VCaP (cell line): ENCODE measurements at regions not wholly inside any gene's neighbourhood (a gene's known extent, or its start where the extent isn't known, plus 50 kb on each side); places are given as distances from the start of the nearest gene placed in this dataset.

Experiments used
- H3K27ac ChIP-seq: fragments of 450-650 bp; 2 replicates; pipeline ENCODE4 v1.5.1; 2017
- TF ChIP-seq, protein P1 (sequence below): fragments of 450-650 bp; conservative IDR thresholded peaks from 2 replicates; pipeline ENCODE4 v1.5.1; 2017; ENCODE audit warnings: mild to moderate bottlenecking, moderate library complexity

GRCh38 chr11:60629399-60629798 is 70.0 kb upstream of the MS4A8 start:
- TF ChIP-seq, protein P1, sequence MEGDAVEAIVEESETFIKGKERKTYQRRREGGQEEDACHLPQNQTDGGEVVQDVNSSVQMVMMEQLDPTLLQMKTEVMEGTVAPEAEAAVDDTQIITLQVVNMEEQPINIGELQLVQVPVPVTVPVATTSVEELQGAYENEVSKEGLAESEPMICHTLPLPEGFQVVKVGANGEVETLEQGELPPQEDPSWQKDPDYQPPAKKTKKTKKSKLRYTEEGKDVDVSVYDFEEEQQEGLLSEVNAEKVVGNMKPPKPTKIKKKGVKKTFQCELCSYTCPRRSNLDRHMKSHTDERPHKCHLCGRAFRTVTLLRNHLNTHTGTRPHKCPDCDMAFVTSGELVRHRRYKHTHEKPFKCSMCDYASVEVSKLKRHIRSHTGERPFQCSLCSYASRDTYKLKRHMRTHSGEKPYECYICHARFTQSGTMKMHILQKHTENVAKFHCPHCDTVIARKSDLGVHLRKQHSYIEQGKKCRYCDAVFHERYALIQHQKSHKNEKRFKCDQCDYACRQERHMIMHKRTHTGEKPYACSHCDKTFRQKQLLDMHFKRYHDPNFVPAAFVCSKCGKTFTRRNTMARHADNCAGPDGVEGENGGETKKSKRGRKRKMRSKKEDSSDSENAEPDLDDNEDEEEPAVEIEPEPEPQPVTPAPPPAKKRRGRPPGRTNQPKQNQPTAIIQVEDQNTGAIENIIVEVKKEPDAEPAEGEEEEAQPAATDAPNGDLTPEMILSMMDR = no peak
- no peak overlapping the region for H3K27ac ChIP-seq

- H3K27ac ChIP-seq = no peak overlapping the region
- TF ChIP-seq, protein P1 = no peak
Observed at GRCh38 chr11:60631944-60632343, 67.5 kb upstream of the MS4A8 start.

- no peak overlapping the region for H3K27ac ChIP-seq
- TF ChIP-seq, protein P1 = no peak
Observed at GRCh38 chr11:60633645-60634044, 65.8 kb upstream of the MS4A8 start.

DNA sequence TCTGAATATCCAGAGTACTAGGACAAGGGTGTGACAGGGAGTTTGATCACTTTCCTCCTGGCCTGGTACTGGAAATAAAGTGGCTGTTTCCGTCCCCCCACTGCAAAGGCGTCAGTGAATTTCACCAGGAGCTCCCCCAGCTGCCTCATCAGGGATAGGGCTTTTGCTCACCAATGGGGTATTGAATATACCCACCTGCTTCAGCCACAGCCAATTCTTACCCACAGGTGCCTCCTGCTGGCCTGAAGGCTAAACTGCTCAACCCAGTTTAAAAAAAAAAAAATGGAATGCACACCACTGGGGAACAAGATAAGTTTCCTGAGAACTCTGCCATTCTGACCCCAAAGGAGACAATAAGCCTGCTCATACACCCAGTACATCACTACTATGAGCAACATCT is 65.3 kb upstream of the MS4A8 start:
- no peak overlapping the region for H3K27ac ChIP-seq
- TF ChIP-seq, protein P1 = no peak

DNA sequence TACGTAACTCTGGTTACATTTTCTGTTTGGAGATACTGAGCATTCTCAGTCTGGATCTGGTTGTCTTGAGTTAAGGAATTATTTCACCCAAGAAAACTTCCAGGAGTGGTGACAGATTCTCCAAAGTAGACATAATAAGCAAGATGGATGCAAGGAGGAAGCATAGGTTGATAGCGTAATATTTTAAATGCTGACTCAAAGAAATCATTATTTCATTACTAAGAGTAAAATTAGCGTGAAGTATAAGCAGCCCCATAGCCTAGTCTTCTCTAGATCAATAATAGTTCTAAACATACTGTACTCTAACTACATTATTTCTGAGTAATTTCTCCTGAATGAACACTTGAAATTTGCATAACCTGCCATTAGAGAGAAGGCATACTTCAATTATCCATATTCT is 57.5 kb upstream of the MS4A8 start:
- no peak overlapping the region for H3K27ac ChIP-seq

GRCh38 chr11:60647087-60647486 is 52.3 kb upstream of the MS4A8 start:
- TF ChIP-seq, protein P1 = no peak
- H3K27ac ChIP-seq = no peak overlapping the region

More for the DNA sequence above, 57.5 kb upstream of the MS4A8 start:
- TF ChIP-seq, protein P1 = no peak
